IPS-NIHi7 (cell line): ENCODE measurements at regions not wholly inside any gene's neighbourhood (a gene's known extent, or its start where the extent isn't known, plus 50 kb on each side); places are given as distances from the start of the nearest gene placed in this dataset.

Experiments used
- DNase-seq: peaks from one replicate; pipeline ENCODE4 v3.0.0; 2012; ENCODE audit warnings: mixed read lengths; ENCODE audit errors: extremely low spot score

DNA sequence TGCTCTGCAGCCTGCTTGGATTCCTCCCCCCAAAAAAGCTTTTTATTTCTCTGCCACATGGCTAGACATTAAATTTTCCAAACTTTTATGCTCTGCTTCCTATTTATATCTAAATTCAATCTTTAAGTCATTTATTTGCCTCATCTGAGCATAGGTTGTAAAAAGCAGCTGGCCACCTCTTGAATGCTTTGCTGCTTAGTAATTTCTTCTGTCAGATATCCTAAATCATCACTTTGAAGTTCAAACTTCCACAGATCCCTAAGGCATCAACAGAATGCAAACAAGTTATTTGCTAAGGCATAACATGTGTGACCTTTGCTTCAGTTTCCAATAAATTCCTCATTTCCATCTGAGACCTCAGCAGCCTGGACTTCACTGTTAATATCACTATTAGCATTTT is 209.6 kb downstream of the FSCB start:
- DNase-seq = no peak

DNA sequence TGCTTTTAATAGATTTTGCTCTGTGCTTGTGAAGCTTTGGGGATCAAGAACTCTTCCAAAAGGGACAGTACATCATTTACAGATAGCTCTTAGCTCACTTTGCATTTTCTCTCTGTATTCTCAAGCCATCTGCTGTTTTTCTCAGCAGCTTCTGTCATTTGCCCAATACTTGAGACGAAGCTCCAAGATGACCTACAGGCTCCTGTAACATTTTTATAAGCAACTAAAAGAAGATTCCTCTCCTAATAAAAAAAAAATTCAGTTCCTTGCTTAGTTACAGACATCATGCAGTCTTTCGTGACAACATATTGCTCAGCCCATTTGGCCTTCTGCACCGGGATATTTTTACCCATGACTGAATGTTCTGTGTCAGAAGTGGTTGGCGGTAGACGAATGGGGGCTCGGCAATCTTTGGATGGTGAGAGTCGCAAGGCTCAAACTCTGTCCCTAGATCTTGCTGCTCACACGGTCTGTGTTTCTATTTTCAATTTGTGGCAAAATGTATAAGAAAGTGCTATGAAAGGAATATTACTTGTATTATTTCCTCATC is 215.6 kb downstream of the FSCB start:
- DNase-seq = no peak

DNA sequence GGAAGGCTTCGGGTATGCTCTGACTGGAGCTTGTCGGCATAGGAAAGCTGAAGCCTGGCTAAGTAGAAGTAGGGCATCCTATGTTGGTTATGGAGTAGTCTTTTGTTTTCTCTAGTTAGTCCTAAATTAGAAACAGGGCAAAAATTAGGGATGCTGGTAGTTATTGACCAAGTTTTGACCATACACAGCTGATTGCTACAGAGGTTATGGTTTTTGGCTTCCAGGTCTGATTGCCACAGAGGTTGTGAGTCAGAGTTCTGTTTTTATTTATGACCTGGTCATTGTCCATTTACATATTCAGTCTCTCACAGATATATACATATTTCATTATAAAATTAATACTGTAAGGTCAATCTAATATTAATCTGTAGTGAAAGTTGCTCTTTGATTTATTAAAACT is 219.2 kb downstream of the FSCB start:
- DNase-seq = no peak

DNA sequence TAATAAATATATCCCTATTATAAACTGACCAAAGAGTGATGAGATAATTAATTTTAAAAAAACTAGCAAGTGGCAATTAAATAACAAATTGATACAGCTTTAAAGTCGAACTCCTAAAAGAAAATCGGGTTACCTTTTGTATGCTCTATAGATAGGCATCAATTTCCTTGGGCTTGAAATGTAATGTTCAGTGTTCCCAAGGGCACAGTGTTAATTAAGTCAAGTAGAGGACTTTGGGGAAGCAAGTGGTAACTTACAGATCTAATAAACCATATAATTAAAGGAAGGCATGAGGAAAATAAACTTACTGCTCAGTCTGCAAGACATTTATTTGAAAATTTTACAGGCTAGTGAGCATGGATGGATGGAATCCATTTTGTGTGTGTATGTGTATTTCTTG is 220.9 kb downstream of the FSCB start:
- no peak for DNase-seq

DNA sequence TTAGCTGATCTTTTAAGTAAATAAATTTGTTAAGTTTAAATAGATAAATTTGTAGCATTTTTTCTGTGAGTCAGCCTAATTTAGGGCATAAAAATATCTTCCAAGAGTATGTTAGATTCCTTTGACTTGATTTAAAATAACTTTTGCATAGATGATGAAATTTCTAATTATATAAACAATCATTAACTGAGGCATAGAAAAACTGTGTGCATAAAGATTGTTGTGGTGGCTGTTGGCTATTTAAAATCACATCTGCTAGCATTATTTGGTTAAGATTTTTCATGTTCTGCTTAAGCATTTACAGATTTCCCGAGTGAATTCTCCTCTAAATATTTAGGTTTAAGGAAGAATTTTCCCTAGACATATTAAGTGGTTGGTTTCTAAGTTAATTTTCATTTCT is 223.2 kb downstream of the FSCB start:
- no peak for DNase-seq

DNA sequence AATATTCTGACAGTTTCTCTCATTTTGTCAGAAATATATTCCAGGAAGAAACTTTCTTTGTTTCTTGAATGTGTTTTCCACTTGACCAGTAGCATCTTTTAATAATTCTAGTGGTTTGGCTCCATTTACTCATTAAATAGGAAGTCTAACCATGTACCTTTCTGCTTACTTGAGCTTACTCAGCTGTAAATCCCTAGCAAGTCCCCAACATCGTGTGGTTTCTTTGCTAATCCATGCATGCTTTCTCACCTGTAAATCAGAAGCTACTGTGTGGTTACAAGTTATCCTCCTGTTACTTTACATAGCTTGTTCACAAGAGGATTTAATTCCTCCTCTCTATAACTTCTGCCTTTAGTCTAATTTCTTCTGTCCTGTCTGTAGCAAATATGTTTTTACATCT is 227.7 kb downstream of the FSCB start:
- no peak for DNase-seq

DNA sequence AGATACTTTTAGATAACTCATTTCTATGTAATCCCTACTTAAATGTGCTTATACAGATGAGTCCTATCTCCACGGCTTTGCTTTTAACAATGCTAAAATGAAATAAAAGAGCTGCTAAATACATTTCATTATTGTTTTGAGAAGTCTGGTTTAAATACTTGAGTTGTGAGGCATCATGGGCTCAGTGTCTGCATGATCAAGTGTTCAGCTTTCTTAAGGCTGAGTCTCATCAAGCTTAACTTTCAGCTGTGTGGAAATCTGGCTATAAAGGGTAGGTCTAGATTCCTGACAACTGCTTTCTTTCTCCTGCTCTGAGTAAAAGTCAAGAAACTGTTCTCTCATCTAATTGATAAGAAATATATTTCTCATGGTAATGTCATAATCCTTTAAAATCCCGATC is 235.4 kb downstream of the FSCB start:
- no peak for DNase-seq

DNA sequence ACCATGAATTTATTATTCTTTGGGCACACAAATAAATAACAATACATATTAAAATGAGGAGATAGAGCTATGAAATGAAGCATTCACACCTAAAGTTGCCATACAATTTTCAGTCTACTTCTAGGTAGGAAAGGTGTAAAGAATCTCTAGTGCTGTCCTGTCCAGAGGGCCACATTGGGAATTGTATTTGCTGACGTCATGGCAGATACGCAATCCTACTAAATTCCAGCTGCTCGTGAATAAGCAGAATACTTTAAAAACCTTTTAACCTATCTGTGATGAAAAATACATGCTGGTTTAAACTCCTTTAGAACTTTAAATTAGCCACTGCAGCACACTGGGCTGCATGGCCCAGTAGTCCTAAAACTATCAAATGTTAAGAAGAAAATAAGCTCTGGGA is 236.1 kb downstream of the FSCB start:
- no peak for DNase-seq

DNA sequence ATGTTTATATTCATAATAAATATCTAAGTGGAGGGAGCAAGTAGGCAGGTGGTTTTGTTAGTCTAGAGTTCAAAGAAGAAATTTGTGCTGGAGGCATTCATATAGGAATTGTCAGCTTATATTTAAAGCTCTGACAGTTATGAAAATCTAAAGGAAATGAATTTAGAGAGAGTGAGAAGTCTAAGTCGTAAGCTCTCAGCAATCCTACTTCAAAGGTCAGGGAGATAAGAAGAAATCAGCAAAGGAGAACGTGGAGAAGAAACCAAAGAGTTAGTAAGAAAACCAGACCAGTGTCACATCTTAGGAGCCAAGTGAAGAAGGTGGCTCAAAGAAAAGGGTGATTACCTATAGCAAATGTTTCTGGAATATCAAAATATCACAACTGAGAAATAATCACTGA is 241.8 kb downstream of the FSCB start:
- no peak for DNase-seq

DNA sequence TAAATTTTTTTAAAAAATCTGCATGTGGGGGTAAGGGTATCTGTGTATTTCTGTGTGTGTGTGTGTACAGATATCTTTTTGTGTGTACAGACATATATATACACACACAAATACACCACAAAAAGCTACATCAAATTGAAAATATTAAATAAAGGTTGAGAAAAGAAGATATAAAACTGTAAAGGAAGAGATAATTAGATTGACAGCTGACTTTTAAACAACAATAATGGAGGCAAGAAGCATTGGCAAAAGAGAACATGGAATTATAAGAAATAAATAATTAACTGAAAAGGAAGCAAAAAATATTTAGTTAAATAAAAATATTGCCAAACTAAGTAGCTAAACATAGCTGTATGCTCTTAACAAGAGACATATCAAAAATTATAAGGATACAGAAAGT is 291.4 kb downstream of the FSCB start:
- no peak for DNase-seq

DNA sequence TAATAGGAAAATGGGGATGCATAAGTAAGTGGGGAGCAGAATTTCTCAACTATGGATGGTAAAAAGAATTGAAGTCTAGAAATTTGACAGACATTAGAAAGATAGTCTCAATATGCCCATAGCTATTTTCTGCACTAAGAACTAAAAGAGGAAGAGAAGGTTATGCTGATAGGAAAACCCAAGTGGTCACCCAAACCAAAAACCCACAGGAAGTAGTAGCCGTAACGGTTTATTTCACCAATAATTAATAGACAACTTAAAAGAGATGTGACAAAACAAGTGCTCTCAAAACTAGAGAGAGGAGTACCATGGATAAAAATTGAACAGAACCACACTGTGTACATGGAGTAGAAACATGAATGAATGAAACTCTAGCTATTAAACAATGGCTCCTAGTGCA is 295.4 kb downstream of the FSCB start:
- DNase-seq = no peak

DNA sequence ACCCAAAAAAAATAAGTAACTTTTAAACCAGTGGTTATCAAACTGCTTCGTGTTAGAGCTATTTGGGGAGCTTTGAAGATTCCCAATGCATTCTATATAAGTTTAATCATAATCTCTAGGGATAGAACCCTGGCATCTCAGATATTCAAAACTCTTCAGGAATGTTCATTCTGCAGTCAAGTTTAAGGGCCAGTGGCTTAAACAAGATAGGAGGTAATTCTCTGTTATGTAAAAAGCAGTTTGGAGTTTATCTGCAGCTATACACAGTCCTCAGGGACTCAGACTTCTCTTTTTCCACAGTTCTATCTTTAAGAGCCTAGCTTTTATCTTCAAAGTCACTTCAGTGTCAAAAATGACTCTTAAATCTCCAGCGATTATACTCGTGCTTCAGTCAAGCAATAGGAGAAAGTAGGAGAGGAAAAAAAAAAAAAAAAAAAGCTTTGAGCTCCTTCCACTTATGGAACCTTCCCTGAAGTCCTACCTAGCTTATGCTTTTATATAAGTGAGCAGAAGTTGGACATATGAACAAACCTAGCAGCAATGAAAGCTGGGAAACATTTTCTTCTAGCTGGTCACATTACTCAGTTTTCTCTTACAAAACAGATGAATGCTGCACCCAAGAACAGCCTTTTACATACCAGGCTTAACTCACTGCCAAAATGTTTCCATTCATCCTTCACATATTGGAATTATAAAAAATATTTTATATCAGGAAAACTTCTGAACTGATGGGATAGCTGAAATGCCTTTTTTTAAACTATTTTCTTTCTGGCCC is 302.8 kb downstream of the FSCB start:
- DNase-seq = no peak

DNA sequence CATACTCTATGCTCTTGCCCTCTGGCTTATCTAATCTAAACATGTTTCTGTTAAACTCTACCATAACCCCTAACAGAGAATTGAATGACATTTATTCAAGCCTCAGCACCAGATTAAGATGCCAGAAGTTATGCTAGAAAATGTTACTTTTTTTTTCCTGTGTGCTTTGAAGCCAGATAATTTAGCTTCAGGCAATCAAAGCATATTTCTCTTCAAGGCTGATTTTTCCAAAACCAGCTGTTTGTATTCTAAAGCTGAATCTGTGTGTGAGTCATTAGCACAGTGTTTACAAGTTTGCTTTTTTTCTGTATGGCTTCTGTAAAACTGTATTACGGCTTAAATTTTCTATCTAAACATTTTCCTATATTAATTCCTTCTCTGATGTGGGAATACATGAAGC is 326.1 kb downstream of the FSCB start:
- no peak for DNase-seq

DNA sequence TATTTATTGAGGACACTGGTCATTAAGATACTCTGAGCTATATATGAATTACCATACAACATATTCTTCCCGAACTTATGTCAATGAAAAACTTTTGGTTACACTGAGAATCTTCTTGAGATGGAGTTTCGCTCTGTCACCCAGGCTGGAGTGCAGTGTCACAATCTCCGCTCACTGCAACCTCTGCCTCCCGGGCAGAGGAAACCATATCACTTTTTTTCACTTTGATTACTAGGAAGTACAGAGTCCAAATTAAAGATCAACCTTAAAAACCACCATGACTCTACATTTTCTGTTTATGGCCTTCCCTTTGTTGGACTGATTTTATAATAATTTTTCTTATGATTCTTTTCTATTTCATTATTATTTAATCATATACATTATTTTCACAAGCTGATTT is 336.5 kb downstream of the FSCB start:
- no peak for DNase-seq

DNA sequence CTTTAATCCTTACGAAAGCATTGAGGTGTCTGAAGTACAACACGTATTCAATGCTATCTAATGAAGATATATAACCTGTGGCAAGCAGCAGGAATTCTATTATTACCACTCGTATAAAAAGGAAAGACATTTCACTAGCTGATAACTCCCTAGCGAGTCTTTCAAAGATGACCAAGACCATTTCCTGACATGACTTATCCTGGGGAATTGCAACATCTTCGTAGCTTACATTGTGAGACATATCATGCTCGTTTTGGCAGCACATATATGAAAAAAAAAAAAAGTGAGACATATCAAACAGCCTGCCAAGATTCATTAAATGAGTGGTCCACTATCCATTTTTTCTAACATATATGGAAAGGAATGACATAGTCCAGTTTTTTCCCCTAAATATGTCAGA is 337.0 kb downstream of the FSCB start:
- no peak for DNase-seq

DNA sequence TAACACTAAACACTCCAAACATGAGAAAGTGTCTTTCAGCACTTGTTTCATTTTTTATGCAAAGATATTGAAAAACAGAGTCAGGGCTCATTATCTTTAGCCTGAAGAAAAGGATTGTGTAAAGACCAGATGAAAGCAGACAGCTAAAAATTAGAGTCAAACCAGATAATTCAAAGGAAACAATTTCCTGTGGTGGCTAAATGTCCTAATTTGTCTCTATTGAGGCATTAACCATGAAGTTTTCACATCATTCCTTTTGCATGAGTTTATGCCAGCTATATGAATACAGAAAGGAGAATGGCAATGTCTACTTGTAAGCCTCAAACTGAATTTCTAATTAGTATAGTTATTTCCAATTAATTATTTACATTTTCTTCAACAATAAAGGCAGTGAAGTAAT is 338.5 kb downstream of the FSCB start:
- DNase-seq = no peak

DNA sequence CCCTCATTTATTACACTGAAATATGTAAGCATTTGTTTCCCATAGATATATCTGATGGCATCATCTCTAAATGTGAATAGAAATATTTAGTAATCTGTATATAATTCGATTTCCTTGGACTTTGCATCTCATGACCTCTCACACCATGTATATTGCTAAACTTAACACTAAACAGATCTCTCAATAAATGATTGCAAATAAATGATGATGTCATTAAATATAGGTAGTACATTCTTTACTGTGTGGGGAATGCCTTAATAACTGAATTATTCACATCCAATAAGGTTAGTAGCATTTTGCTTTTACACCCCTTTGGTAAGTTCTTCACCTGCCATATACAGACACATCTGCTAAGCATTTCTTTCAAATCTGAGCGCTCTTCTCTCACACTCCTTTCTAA is 340.5 kb downstream of the FSCB start:
- no peak for DNase-seq

DNA sequence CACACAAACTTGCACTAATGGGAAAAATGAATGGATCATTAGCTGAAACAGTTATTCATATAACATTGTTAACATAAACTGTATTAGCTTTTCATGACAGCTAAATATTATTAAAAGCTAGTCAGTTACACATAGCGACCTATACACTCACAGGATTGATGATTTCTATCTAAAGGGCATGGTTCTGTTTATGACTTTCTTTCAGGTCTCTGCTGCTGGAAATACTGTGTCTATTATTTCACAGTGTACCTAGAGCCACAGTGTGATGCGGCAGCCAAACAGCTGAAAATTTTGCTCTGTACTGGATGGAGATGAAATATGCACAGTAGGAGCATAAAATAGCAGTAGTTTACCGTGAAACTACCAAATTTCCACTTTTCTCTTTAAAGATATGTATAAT is 341.1 kb downstream of the FSCB start:
- no peak for DNase-seq

DNA sequence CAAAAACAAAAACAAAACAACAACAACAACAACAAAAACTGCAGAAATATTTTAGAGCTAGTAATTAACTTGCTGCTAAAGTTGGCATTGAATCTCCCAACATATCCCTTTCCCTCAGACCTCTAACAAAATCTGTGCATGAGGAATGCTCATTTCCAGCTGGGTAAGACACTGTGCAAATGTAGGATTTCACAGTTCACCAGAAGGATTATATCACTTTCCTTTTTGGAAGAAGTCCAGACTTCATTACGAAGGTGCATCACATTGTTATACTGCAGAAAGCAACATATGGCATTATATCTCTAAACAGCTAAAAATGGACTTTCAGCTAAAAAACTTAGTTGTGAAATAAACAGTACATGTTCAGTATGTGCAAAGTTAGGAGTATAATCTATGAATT is 341.8 kb downstream of the FSCB start:
- DNase-seq = no peak

DNA sequence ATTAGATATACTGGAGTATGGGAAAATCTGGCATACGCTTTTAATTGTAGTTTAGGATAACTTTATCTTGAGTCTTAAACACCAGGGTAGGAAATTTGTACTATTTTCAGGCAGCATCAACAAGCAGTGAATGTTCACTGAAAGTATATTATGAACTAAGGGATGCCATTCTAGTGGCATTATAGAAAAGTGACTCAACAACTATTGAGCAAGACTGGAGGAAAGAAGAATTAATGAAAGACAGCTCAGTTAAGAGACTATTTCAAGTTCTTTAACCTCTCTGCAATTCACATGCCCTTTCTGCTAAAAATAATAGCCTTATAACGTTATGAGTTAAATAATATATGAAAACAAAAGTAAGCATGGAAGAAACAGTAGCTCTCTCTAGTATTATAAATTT is 343.1 kb downstream of the FSCB start:
- no peak for DNase-seq

DNA sequence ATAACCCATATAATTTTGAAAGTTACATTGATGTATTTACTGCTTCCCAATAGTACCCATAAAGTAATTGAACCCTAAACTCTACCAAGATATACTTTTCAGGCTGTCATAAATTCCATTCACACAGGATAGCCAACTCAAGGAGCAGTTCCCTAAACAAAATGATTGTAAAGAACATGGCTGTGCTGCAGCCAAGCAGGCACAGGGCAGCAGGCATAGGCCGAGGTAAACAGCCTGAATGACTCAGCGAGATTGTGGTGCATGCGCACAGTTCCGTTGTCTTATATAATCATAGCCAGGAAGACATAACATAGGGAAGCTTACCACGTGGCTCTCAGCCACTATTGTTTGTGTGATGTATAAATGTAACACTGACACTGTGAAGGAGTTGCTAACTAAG is 344.9 kb downstream of the FSCB start:
- DNase-seq = no peak

DNA sequence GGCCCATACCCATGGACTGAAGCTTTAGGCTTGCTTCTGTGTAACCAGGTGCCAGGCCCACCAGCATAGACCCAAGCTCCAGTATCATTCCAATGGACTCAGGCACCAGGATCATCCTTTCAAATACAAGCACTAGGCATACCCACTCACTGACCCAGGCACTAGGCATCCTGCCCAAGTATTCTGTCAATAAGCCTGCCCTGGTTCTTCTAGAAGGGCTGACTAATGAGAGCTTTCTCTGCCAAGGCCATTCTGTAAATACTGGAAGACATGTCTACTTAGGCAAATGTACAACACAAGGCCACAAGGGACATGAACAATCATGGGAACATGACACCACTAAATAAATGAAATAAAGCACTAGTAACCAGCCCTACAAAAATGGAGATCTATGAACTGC is 352.2 kb downstream of the FSCB start:
- no peak for DNase-seq

DNA sequence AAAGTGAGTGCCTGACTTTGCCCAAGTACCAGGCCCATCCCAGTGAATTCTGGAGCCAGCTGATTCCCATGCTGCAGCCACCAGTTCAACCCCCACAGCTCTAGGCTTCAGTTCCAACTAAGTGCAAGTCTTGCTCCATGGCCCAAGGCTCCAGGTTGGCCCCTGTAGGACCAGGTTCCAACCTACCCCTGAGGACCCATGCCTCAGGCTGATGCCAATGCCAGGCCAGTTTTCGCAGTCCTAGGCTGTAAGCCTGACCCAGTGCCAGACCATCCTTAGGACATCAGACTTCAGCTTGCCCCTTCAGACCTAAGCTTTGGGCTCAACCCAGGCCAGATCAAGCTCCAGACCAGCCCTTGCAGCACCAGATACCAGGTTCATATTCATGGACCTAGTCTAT is 352.6 kb downstream of the FSCB start:
- DNase-seq = no peak
